Tibial nerve (tissue), 3 donors: ENCODE measurements at regions not wholly inside any gene's neighbourhood (a gene's known extent, or its start where the extent isn't known, plus 50 kb on each side); places are given as distances from the start of the nearest gene placed in this dataset.

ENCODE experiments used
- POLR2A ChIP-seq, 2 donors: fragments of 450-650 bp; IDR thresholded peaks; one replicate each; pipeline ENCODE4 v1.6.1; 2017; ENCODE audit warnings: antibody characterized with exemption in 2 of 2, mild to moderate bottlenecking in 2 of 2, moderate library complexity in 2 of 2
- TF ChIP-seq, protein P1 (sequence below), 5 experiments: fragments of 200-600 bp in 3 of 5; fragments of 450-650 bp in 2 of 5; sonication (generic) in 3 of 5; IDR thresholded peaks; one replicate each; pipeline ENCODE4 v1.5.1; 2016 to 2019; ENCODE audit warnings: antibody characterized with exemption in 5 of 5, mild to moderate bottlenecking in 3 of 5, moderate library complexity in 2 of 5

DNA sequence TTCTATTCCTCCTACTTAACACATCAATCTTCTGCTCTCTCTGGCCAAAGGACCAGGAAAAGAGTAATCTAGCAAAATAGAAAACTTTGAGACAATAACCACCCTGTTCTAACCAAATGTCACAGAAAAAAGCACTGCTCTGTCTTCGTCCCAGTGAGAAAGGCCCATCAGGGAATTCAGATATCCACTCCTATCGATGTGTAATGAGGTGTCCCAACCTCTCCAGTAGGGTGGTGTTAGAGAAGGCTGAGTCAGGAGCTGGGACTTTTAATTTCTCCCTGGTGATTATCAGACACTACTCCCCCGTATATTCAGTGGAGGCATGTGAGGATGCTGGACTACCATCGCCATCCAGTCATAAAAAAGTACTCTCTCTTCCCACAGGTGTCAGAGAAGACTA lies 130.3 kb downstream of the TMTC3 start:
- TF ChIP-seq, protein P1, sequence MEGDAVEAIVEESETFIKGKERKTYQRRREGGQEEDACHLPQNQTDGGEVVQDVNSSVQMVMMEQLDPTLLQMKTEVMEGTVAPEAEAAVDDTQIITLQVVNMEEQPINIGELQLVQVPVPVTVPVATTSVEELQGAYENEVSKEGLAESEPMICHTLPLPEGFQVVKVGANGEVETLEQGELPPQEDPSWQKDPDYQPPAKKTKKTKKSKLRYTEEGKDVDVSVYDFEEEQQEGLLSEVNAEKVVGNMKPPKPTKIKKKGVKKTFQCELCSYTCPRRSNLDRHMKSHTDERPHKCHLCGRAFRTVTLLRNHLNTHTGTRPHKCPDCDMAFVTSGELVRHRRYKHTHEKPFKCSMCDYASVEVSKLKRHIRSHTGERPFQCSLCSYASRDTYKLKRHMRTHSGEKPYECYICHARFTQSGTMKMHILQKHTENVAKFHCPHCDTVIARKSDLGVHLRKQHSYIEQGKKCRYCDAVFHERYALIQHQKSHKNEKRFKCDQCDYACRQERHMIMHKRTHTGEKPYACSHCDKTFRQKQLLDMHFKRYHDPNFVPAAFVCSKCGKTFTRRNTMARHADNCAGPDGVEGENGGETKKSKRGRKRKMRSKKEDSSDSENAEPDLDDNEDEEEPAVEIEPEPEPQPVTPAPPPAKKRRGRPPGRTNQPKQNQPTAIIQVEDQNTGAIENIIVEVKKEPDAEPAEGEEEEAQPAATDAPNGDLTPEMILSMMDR (IDR thresholded peaks at IDR 0.05): no peak
- TF ChIP-seq POLR2A (IDR thresholded peaks at IDR 0.05): no peak
